ENCODE measurements at regions not wholly inside any gene's neighbourhood (a gene's known extent, or its start where the extent isn't known, plus 50 kb on each side); places are given as distances from the start of the nearest gene placed in this dataset.

DNA sequence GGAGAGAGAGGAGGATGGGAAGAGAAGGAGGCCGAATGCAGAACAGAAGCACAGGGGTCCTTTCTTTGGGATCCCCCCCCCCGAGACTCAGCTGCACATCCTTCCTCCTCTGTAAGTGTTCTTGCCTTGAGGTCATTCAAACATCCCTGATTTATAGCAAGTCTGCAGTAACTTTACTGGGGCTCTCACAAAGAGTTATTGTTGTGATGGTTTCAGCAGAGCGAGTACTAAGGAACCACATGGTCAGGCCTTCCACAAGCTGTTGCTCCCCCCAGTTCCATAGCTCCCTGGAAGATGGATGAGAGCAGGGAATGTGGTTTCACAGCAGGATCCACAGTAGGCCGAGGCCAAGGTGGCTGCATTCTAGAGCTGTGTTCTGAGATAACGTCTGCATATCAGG lies 351.4 kb upstream of the CDH4 start:
- no peaks in the 10 kb centered on the region for H3K4me1 Mint-ChIP-seq (ENCODE audit: insufficient read depth, unreplicated experiment)
- POLR2A ChIA-PET: interaction anchor here (0.7 kb wide), 1 partner anchor 13 kb away, joined by 3 read pairs; no protein-coding TSS in a partner anchor
- no peak overlapping the region for H3K4me3 Mint-ChIP-seq (ENCODE audit: unreplicated experiment)
- BruUV-seq (replicated peaks): no TSS peak
- intact Hi-C loops (cut with micrococcal nuclease): no loop called here
- TF ChIP-seq, protein P1, sequence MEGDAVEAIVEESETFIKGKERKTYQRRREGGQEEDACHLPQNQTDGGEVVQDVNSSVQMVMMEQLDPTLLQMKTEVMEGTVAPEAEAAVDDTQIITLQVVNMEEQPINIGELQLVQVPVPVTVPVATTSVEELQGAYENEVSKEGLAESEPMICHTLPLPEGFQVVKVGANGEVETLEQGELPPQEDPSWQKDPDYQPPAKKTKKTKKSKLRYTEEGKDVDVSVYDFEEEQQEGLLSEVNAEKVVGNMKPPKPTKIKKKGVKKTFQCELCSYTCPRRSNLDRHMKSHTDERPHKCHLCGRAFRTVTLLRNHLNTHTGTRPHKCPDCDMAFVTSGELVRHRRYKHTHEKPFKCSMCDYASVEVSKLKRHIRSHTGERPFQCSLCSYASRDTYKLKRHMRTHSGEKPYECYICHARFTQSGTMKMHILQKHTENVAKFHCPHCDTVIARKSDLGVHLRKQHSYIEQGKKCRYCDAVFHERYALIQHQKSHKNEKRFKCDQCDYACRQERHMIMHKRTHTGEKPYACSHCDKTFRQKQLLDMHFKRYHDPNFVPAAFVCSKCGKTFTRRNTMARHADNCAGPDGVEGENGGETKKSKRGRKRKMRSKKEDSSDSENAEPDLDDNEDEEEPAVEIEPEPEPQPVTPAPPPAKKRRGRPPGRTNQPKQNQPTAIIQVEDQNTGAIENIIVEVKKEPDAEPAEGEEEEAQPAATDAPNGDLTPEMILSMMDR (IDR thresholded peaks at IDR 0.05; ENCODE audit: unreplicated experiment): no peak
- no peak overlapping the region for H3K27ac Mint-ChIP-seq (ENCODE audit: low read depth, unreplicated experiment)
- CTCF ChIA-PET: interaction anchor here (0.7 kb wide), 1 partner anchor 447 kb away, joined by 4 read pairs; no protein-coding TSS in a partner anchor
- H3K9me3 Mint-ChIP-seq (ENCODE audit: unreplicated experiment): peaks cover 13% of the 10 kb centered on the region
- no peak for DNase-seq (ENCODE audit: unreplicated experiment)
- no peaks in the 10 kb centered on the region for H3K36me3 Mint-ChIP-seq (ENCODE audit: insufficient read depth, unreplicated experiment)
- peaks cover 36% of the 10 kb centered on the region for H3K27me3 Mint-ChIP-seq (ENCODE audit: insufficient read depth, unreplicated experiment)

DNA sequence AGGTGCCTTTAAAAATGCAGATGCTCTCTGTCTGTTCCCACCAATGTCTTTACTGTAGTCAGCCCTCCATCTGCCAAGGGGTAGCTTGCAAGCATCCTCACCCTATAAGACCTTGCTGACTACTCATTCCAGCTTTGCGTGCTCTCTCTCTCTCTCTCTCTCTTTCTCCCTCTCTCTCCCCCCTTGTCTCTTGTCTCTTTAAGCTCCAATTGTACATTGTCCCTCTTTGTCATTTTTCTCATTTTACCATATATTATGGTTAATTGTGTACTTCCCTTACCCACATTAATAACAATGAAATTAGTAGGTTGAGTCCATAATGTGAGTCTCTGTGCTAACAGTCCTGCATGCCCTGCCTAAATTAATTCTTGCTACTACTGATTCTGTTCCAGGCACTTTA lies 350.2 kb upstream of the CDH4 start:
- ChIA-PET CTCF (interaction anchor here (1.0 kb wide), 2 partner anchors 25 to 844 kb away, joined by 3 read pairs; no protein-coding TSS in a partner anchor), POLR2A (interaction anchor here (0.7 kb wide), 1 partner anchor 30 kb away, joined by 3 read pairs; no protein-coding TSS in a partner anchor)
- Mint-ChIP-seq H3K27me3 (ENCODE audit: insufficient read depth, unreplicated experiment) (peaks cover 36% of the 10 kb centered on the region), H3K9me3 (ENCODE audit: unreplicated experiment) (peaks cover 13% of the 10 kb centered on the region), H3K4me3 (ENCODE audit: unreplicated experiment) (no peak overlapping the region), H3K4me1 (ENCODE audit: insufficient read depth, unreplicated experiment) (no peaks in the 10 kb centered on the region), H3K27ac (ENCODE audit: low read depth, unreplicated experiment) (no peak overlapping the region), H3K36me3 (ENCODE audit: insufficient read depth, unreplicated experiment) (no peaks in the 10 kb centered on the region)
- TF ChIP-seq, protein P1 (IDR thresholded peaks at IDR 0.05; ENCODE audit: unreplicated experiment): no peak
- no peak for DNase-seq (ENCODE audit: unreplicated experiment)
- no TSS peak for BruUV-seq (replicated peaks)
- intact Hi-C loops (cut with micrococcal nuclease): no loop called here

DNA sequence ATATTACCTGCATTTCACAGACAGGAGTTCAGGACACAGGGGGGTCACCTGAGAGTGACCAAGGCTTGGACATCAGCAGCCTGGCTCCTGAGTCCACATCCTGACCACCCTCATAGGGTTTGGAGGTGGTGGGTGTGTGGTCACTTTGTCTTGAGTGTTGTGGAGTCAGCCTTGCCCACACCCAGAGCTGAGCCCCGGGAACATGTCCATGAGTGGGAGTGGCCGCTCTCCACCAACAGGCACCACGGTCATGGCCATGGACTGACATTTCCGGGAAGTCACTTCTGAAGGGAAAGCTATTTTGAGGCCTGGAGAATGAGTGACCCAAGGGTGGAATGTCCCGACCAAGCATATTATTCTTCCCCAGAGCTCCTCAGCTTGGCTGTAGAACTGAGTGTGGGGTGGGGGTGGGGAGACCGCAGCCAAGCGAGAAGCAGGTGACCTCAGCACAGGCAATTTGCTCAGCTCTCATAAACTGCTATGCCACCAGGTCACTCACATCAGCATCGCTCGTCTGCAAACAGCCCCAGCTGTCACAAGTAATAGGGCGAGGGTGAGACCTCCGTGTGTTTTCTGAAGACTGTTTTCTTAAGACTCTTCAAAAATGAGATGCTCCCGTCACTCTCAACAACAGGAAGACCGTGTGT lies 348.6 kb upstream of the CDH4 start:
- Mint-ChIP-seq H3K9me3 (ENCODE audit: unreplicated experiment) (peaks cover 13% of the 10 kb centered on the region), H3K4me3 (ENCODE audit: unreplicated experiment) (no peak overlapping the region), H3K36me3 (ENCODE audit: insufficient read depth, unreplicated experiment) (no peaks in the 10 kb centered on the region), H3K4me1 (ENCODE audit: insufficient read depth, unreplicated experiment) (no peaks in the 10 kb centered on the region), H3K27ac (ENCODE audit: low read depth, unreplicated experiment) (no peak overlapping the region), H3K27me3 (ENCODE audit: insufficient read depth, unreplicated experiment) (peaks cover 36% of the 10 kb centered on the region)
- intact Hi-C loops (cut with micrococcal nuclease): no loop called here
- CTCF ChIA-PET: interaction anchor here (1.4 kb wide), 1 partner anchor 9 kb away, joined by 3 read pairs; no protein-coding TSS in a partner anchor
- BruUV-seq (replicated peaks): no TSS peak
- POLR2A ChIA-PET: no interaction called here
- DNase-seq (ENCODE audit: unreplicated experiment): no peak
- TF ChIP-seq, protein P1 (IDR thresholded peaks at IDR 0.05; ENCODE audit: unreplicated experiment): no peak

DNA sequence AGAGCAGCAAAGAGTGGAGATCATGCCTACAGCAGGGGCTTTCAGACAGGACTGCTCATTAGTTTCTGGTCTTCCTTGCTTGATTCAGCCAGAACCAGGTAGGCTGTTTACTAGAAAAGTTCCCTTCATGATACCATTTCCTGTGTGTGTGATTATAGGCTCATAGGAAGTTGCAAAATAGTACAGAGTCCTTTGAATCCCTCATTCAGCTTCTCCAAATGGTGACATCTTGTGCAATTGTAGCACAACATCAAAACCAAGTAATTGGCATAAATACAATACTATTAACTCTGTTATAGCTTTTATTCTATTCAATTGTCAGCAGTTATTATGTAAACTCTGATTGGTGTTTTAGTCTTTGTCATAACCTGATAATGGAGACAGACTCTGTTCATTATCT lies 347.3 kb upstream of the CDH4 start:
- Mint-ChIP-seq H3K36me3 (ENCODE audit: insufficient read depth, unreplicated experiment) (no peaks in the 10 kb centered on the region), H3K9me3 (ENCODE audit: unreplicated experiment) (peaks cover 13% of the 10 kb centered on the region), H3K27ac (ENCODE audit: low read depth, unreplicated experiment) (no peak overlapping the region), H3K4me1 (ENCODE audit: insufficient read depth, unreplicated experiment) (no peaks in the 10 kb centered on the region), H3K4me3 (ENCODE audit: unreplicated experiment) (no peak overlapping the region), H3K27me3 (ENCODE audit: insufficient read depth, unreplicated experiment) (peaks cover 28% of the 10 kb centered on the region)
- TF ChIP-seq, protein P1 (IDR thresholded peaks at IDR 0.05; ENCODE audit: unreplicated experiment): no peak
- ChIA-PET CTCF (interaction anchor here (0.6 to 1.4 kb wide), 2 partner anchors 8 to 462 kb away, joined by 3 read pairs; no protein-coding TSS in a partner anchor), POLR2A (no interaction called here)
- no TSS peak for BruUV-seq (replicated peaks)
- intact Hi-C loops (cut with micrococcal nuclease): no loop called here
- no peak for DNase-seq (ENCODE audit: unreplicated experiment)
